Colonic mucosa (tissue), 4 donors: ENCODE measurements at regions not wholly inside any gene's neighbourhood (a gene's known extent, or its start where the extent isn't known, plus 50 kb on each side); places are given as distances from the start of the nearest gene placed in this dataset.
"Not testable (repeated sequence)": the region's sequence is repeated elsewhere in the genome, so short reads cannot be mapped to it uniquely, and the experiment has no call there.

Source experiments
- DNase-seq: peaks from one replicate; pipeline ENCODE4 v3.0.0-alpha.2; 2020
- H3K27ac ChIP-seq: fragments of 200-600 bp; one replicate; pipeline ENCODE4 v1.8.0; 2021
- H3K27me3 ChIP-seq: fragments of 200-600 bp; one replicate; pipeline ENCODE4 v1.8.0; 2021
- H3K36me3 ChIP-seq: fragments of 200-600 bp; one replicate; pipeline ENCODE4 v1.8.0; 2021
- H3K4me1 ChIP-seq: fragments of 200-600 bp; one replicate; pipeline ENCODE4 v1.8.0; 2021; ENCODE audit warnings: mild to moderate bottlenecking
- H3K4me3 ChIP-seq: fragments of 200-600 bp; one replicate; pipeline ENCODE4 v1.8.0; 2021
- H3K9ac ChIP-seq, 2 donors: one replicate each; pipeline ENCODE4 v1.7.0; 2013; ENCODE audit warnings: control low read depth in 2 of 2, low read depth in 2 of 2, low read length in 2 of 2
- H3K9me3 ChIP-seq: fragments of 200-600 bp; one replicate; pipeline ENCODE4 v1.8.0; 2021
- intact Hi-C: fragments of 100-400 bp; cut with DNase I; formaldehyde crosslinking; loops from one replicate; pipeline ENCODE4 v1.14.1; 2022
- TF ChIP-seq, protein P1 (sequence below): fragments of 200-600 bp; IDR thresholded peaks from one replicate; pipeline ENCODE4 v1.8.0; 2022; ENCODE audit warnings: antibody characterized with exemption, mild to moderate bottlenecking
- donor health status: healthy.
- donor health status: DM: no; HTN: no; CAD: no.
- donor health status: DM: no; HTN: no; CAD: no.

- Histone ChIP-seq H3K4me1 (no peaks in the 10 kb centered on the region), H3K9ac (no peak overlapping the region), H3K9me3 (no peaks in the 10 kb centered on the region), H3K36me3 (no peaks in the 10 kb centered on the region), H3K4me3 (no peak overlapping the region), H3K27me3 (no peaks in the 10 kb centered on the region), H3K27ac (no peak overlapping the region)
- TF ChIP-seq, protein P1, sequence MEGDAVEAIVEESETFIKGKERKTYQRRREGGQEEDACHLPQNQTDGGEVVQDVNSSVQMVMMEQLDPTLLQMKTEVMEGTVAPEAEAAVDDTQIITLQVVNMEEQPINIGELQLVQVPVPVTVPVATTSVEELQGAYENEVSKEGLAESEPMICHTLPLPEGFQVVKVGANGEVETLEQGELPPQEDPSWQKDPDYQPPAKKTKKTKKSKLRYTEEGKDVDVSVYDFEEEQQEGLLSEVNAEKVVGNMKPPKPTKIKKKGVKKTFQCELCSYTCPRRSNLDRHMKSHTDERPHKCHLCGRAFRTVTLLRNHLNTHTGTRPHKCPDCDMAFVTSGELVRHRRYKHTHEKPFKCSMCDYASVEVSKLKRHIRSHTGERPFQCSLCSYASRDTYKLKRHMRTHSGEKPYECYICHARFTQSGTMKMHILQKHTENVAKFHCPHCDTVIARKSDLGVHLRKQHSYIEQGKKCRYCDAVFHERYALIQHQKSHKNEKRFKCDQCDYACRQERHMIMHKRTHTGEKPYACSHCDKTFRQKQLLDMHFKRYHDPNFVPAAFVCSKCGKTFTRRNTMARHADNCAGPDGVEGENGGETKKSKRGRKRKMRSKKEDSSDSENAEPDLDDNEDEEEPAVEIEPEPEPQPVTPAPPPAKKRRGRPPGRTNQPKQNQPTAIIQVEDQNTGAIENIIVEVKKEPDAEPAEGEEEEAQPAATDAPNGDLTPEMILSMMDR, result no peak
- DNase-seq, result no peak
- intact Hi-C loops, result no loop called here
Observed at GRCh38 chr9:126173401-126173800, 153.2 kb upstream of the MVB12B start.

DNA sequence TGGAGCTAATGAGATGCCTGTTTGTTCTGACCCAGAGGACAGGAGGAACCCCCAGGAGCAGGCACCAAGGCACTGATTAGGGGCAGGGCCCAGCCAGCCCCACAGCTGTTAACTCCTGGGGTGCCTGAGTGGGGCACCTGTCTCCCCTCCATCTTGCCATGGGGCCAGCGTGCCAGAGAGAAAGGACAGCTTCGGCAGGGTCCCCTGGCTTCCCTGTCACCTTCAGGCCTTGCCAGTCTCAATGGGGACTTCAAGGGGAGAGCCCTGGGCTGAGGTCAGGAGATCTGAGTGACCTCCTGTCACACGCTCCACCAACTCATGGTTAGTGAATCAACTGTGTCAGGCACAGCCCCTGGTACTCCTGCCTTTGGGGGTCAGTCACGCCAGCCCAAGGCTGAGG lies 152.7 kb upstream of the MVB12B start:
- Histone ChIP-seq H3K9me3 (no peaks in the 10 kb centered on the region), H3K27ac (no peak overlapping the region), H3K4me1 (no peaks in the 10 kb centered on the region), H3K9ac (no peak overlapping the region), H3K36me3 (no peaks in the 10 kb centered on the region), H3K4me3 (no peak overlapping the region), H3K27me3 (no peaks in the 10 kb centered on the region)
- DNase-seq, result no peak
- TF ChIP-seq, protein P1, result no peak
- intact Hi-C loops, result no loop called here

GRCh38 chr9:126183266-126183665 lies 143.4 kb upstream of the MVB12B start:
- no peak overlapping the region for H3K27ac ChIP-seq
- H3K27me3 ChIP-seq, result no peaks in the 10 kb centered on the region
- TF ChIP-seq, protein P1, result no peak
- intact Hi-C loops, result no loop called here
- H3K9me3 ChIP-seq, result no peaks in the 10 kb centered on the region
- no peaks in the 10 kb centered on the region for H3K4me1 ChIP-seq
- no peak overlapping the region for H3K4me3 ChIP-seq
- H3K36me3 ChIP-seq, result no peaks in the 10 kb centered on the region
- DNase-seq, result no peak
- H3K9ac ChIP-seq, result no peak overlapping the region

GRCh38 chr9:126190994-126191393 lies 135.6 kb upstream of the MVB12B start:
- H3K36me3 ChIP-seq, H3K9ac ChIP-seq, DNase-seq, H3K4me1 ChIP-seq, H3K27ac ChIP-seq, H3K9me3 ChIP-seq, H3K4me3 ChIP-seq, H3K27me3 ChIP-seq, intact Hi-C loops: not testable (repeated sequence)

- TF ChIP-seq, protein P1, result no peak
- no peaks in the 10 kb centered on the region for H3K4me1 ChIP-seq
- H3K36me3 ChIP-seq, result no peaks in the 10 kb centered on the region
- H3K27ac ChIP-seq, result no peak overlapping the region
- no peaks in the 10 kb centered on the region for H3K9me3 ChIP-seq
- no peak for DNase-seq
- H3K4me3 ChIP-seq, result no peak overlapping the region
- no peaks in the 10 kb centered on the region for H3K27me3 ChIP-seq
- intact Hi-C loops, result no loop called here
- H3K9ac ChIP-seq, result no peak overlapping the region
Observed at GRCh38 chr9:126198854-126199253, 127.8 kb upstream of the MVB12B start.

- Histone ChIP-seq H3K36me3 (no peaks in the 10 kb centered on the region), H3K4me1 (no peaks in the 10 kb centered on the region), H3K27me3 (no peaks in the 10 kb centered on the region), H3K9me3 (no peaks in the 10 kb centered on the region), H3K9ac (no peak overlapping the region), H3K4me3 (no peak overlapping the region), H3K27ac (no peak overlapping the region)
- intact Hi-C loops, result no loop called here
- DNase-seq, result no peak
- TF ChIP-seq, protein P1, result no peak
Observed at GRCh38 chr9:126203313-126203712, 123.3 kb upstream of the MVB12B start.
